Natural killer cell (primary cell): ENCODE measurements at regions not wholly inside any gene's neighbourhood (a gene's known extent, or its start where the extent isn't known, plus 50 kb on each side); places are given as distances from the start of the nearest gene placed in this dataset.

Experiments used
- ATAC-seq, 3 donors: fragments of 150-1000 bp in 2 of 3; fragments of 200-7000 bp in 1 of 3; cut with Tn5 transposase; 1 replicate in 1 of 3; 2 replicates in 2 of 3; pipeline ENCODE4 v1.10.0; 2021; ENCODE audit warnings: mild to moderate bottlenecking in 2 of 3, moderate library complexity in 2 of 3
- DNase-seq, 2 donors: peaks; one replicate each; pipeline versions ENCODE4 v3.0.0 to v3.0.0-alpha.2; 2013 to 2021; ENCODE audit warnings: mixed read lengths in 1 of 2
- H3K27ac ChIP-seq: one replicate; pipeline ENCODE4 v1.5.1; 2013; ENCODE audit warnings: mild to moderate bottlenecking, low read length
- H3K27me3 ChIP-seq: one replicate; pipeline ENCODE4 v1.6.1; 2013; ENCODE audit warnings: low read length; ENCODE audit not compliant: control insufficient read depth, insufficient read depth
- H3K36me3 ChIP-seq: one replicate; pipeline ENCODE4 v1.6.1; 2013; ENCODE audit warnings: low read length; ENCODE audit not compliant: control insufficient read depth, insufficient read depth
- H3K4me1 ChIP-seq: one replicate; pipeline ENCODE4 v1.6.1; 2013; ENCODE audit warnings: low read length; ENCODE audit not compliant: control insufficient read depth, insufficient read depth
- H3K4me3 ChIP-seq: one replicate; pipeline ENCODE4 v1.5.1; 2013; ENCODE audit warnings: low read length
- H3K9me3 ChIP-seq: one replicate; pipeline ENCODE4 v1.6.1; 2013; ENCODE audit warnings: low read length; ENCODE audit not compliant: control insufficient read depth, insufficient read depth
- H3K27ac Mint-ChIP-seq, 2 donors: one replicate each; pipeline ENCODE4 v1.8.0; 2022; ENCODE audit warnings: mild to moderate bottlenecking in 2 of 2, mixed read lengths in 2 of 2, moderate library complexity in 1 of 2
- H3K27me3 Mint-ChIP-seq, 2 donors: one replicate each; pipeline ENCODE4 v1.8.0; 2022; ENCODE audit warnings: low read depth in 2 of 2, mixed read lengths in 2 of 2
- H3K36me3 Mint-ChIP-seq: one replicate; pipeline ENCODE4 v1.8.0; 2022; ENCODE audit warnings: mixed read lengths
- H3K4me1 Mint-ChIP-seq, 2 donors: one replicate each; pipeline ENCODE4 v1.8.0; 2022; ENCODE audit warnings: mixed read lengths in 2 of 2
- H3K4me3 Mint-ChIP-seq: one replicate; pipeline ENCODE4 v1.8.0; 2022; ENCODE audit warnings: mild to moderate bottlenecking, moderate library complexity, mixed read lengths
- H3K9me3 Mint-ChIP-seq, 2 donors: one replicate each; pipeline ENCODE4 v1.8.0; 2022; ENCODE audit warnings: mixed read lengths in 2 of 2
- CTCF ChIP-seq: fragments of 200-600 bp; IDR thresholded peaks from one replicate; pipeline ENCODE4 v1.8.0; 2022; ENCODE audit warnings: antibody characterized with exemption
- WGBS: methylation state at CpG from one replicate; pipeline ENCODE4 v1.1.7; 2013; ENCODE audit warnings: missing lambda C conversion rate; ENCODE audit not compliant: insufficient coverage; 5-methylcytosine and 5-hydroxymethylcytosine counted together
- intact Hi-C: fragments of 100-400 bp; cut with micrococcal nuclease; formaldehyde crosslinking; loops from one replicate; pipeline ENCODE4 v1.14.2; 2022

DNA sequence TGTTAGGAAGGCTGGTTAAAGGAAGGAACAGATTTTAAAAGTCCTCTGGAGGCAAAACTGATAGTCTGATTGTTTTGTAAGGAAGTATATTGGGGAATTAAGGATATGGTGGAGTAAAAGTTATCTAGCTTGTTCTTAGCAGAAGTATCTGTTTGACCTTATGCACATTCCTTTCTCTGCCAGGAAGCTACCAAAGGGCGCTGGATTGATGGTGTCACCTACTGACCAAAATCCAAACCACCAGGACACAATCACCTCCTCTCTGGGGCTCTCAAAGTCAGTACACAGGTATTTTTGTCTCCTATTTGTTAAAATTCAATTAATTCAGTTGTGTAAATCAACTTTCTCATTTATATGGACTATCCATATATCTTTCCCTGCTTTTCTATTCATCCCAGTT lies 484.5 kb downstream of the NUP35 start:
- H3K9me3 ChIP-seq = peaks cover 4% of the 10 kb centered on the region
- DNase-seq (no peak), ATAC-seq (no peak)
- peaks cover 12 to 18% of the 10 kb centered on the region in 2 donors for H3K9me3 Mint-ChIP-seq
- no peak for TF ChIP-seq CTCF
- H3K27ac Mint-ChIP-seq = no peak overlapping the region
- no peak overlapping the region for H3K27ac ChIP-seq
- no peaks in the 10 kb centered on the region for H3K4me1 ChIP-seq
- no peaks in the 10 kb centered on the region for H3K36me3 ChIP-seq
- H3K4me1 Mint-ChIP-seq = no peaks in the 10 kb centered on the region
- no peak overlapping the region for H3K4me3 Mint-ChIP-seq
- WGBS = 78% methylated on average over 1 of the region's 1 CpG
- intact Hi-C loops = no loop called here
- H3K27me3 Mint-ChIP-seq = no peaks in the 10 kb centered on the region
- H3K27me3 ChIP-seq = no peaks in the 10 kb centered on the region
- no peaks in the 10 kb centered on the region for H3K36me3 Mint-ChIP-seq
- no peak overlapping the region for H3K4me3 ChIP-seq

DNA sequence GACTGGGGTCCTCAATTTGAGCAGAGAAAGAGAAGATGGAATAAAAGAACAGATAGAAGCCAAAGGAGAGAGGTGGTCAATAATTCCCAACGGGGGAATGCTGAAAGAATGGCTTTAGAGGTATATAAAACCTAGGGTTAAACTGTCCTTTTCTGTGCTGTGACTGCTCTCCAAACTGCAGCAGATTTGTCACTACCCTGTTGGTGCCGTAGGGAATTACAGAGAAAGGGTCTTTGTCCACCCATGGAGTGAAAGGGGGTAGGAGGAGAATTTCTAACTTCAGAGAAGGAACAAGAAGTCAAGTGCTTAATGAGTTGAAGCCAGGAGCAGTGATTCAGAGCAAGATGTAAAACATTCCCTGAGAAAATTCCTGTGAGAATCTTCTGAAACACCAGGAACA lies 486.5 kb downstream of the NUP35 start:
- Mint-ChIP-seq H3K4me3 (no peak overlapping the region), H3K27me3 (no peaks in the 10 kb centered on the region), H3K27ac (no peak overlapping the region), H3K9me3 (peaks cover 11 to 18% of the 10 kb centered on the region in 2 donors), H3K4me1 (no peaks in the 10 kb centered on the region), H3K36me3 (no peaks in the 10 kb centered on the region)
- WGBS = 67% methylated on average over 2 of the region's 2 CpGs
- H3K27ac ChIP-seq = no peak overlapping the region
- no peaks in the 10 kb centered on the region for H3K27me3 ChIP-seq
- no peaks in the 10 kb centered on the region for H3K36me3 ChIP-seq
- DNase-seq = no peak
- peaks cover 7% of the 10 kb centered on the region for H3K9me3 ChIP-seq
- no peak overlapping the region for H3K4me3 ChIP-seq
- no peak for TF ChIP-seq CTCF
- no peaks in the 10 kb centered on the region for H3K4me1 ChIP-seq
- intact Hi-C loops = no loop called here
- no peak for ATAC-seq

GRCh38 chr2:183614799-183615435 lies 490.7 kb downstream of the NUP35 start:
- no peak overlapping the region for H3K27ac ChIP-seq
- H3K4me3 Mint-ChIP-seq = no peak overlapping the region
- H3K9me3 ChIP-seq = peaks cover 3% of the 10 kb centered on the region
- WGBS = 90% methylated on average over 3 of the region's 5 CpGs
- TF ChIP-seq CTCF = no peak
- DNase-seq (no peak), ATAC-seq (no peak)
- peaks cover 15 to 26% of the 10 kb centered on the region in 2 donors for H3K9me3 Mint-ChIP-seq
- intact Hi-C loops = no loop called here
- H3K4me1 ChIP-seq = no peaks in the 10 kb centered on the region
- peaks cover 9% of the 10 kb centered on the region for H3K36me3 Mint-ChIP-seq
- no peaks in the 10 kb centered on the region for H3K27me3 Mint-ChIP-seq
- H3K4me3 ChIP-seq = no peak overlapping the region
- H3K27ac Mint-ChIP-seq = no peak overlapping the region
- no peaks in the 10 kb centered on the region for H3K27me3 ChIP-seq
- H3K4me1 Mint-ChIP-seq = no peaks in the 10 kb centered on the region
- H3K36me3 ChIP-seq = no peaks in the 10 kb centered on the region

GRCh38 chr2:183623227-183623626 lies 499.0 kb downstream of the NUP35 start:
- intact Hi-C loops = no loop called here
- DNase-seq (no peak), ATAC-seq (no peak)
- Histone ChIP-seq H3K9me3 (peaks cover 6% of the 10 kb centered on the region), H3K36me3 (no peaks in the 10 kb centered on the region), H3K4me1 (no peaks in the 10 kb centered on the region), H3K27ac (no peak overlapping the region), H3K4me3 (no peak overlapping the region), H3K27me3 (no peaks in the 10 kb centered on the region)
- Mint-ChIP-seq H3K27ac (no peak overlapping the region), H3K27me3 (no peaks in the 10 kb centered on the region), H3K4me3 (no peak overlapping the region), H3K36me3 (peaks cover 17% of the 10 kb centered on the region), H3K4me1 (no peaks in the 10 kb centered on the region), H3K9me3 (peaks cover 16 to 29% of the 10 kb centered on the region in 2 donors)
- WGBS = no CpG with 5 or more reads among the region's 1 CpG
- no peak for TF ChIP-seq CTCF
